Esophagus (tissue), 2 donors: ENCODE measurements at regions not wholly inside any gene's neighbourhood (a gene's known extent, or its start where the extent isn't known, plus 50 kb on each side); places are given as distances from the start of the nearest gene placed in this dataset.

Source experiments
- H3K27ac ChIP-seq, 2 donors: one replicate each; pipeline ENCODE4 v1.5.1; 2013; ENCODE audit warnings: low read depth in 2 of 2, mild to moderate bottlenecking in 2 of 2, inconsistent platforms in 1 of 2, low read length in 1 of 2, moderate library complexity in 1 of 2
- H3K27me3 ChIP-seq, 2 donors: one replicate each; pipeline ENCODE4 v1.6.1; 2013; ENCODE audit warnings: low read length in 2 of 2, control low read depth in 1 of 2, mild to moderate bottlenecking in 1 of 2; ENCODE audit not compliant: insufficient read depth in 2 of 2, control insufficient read depth in 1 of 2
- H3K36me3 ChIP-seq, 2 donors: one replicate each; pipeline ENCODE4 v1.6.1; 2013; ENCODE audit warnings: low read length in 1 of 2; ENCODE audit not compliant: control insufficient read depth in 2 of 2, insufficient read depth in 2 of 2
- H3K4me1 ChIP-seq, 2 donors: one replicate each; pipeline ENCODE4 v1.6.1; 2013; ENCODE audit warnings: low read length in 1 of 2; ENCODE audit not compliant: control insufficient read depth in 2 of 2, insufficient read depth in 2 of 2
- H3K4me3 ChIP-seq, 2 donors: one replicate each; pipeline ENCODE4 v1.5.1; 2013; ENCODE audit warnings: low read length in 2 of 2, mild to moderate bottlenecking in 2 of 2, low read depth in 1 of 2, moderate library complexity in 1 of 2
- H3K9me3 ChIP-seq, 2 donors: one replicate each; pipeline ENCODE4 v1.6.1; 2013; ENCODE audit warnings: mild to moderate bottlenecking in 2 of 2, low read depth in 1 of 2, low read length in 1 of 2, moderate library complexity in 1 of 2; ENCODE audit not compliant: control insufficient read depth in 2 of 2, insufficient read depth in 1 of 2
- WGBS, 2 donors: extraction: QIAGEN DNeasy Blood & Tissue Kit; methylation state at CpG; one replicate each; pipeline ENCODE4 v1.1.7; 2013; 5-methylcytosine and 5-hydroxymethylcytosine counted together
- donor health status: healthy with polysubstance abuse.
- donor health status: Bipolar disorder and iron deficiency.

DNA sequence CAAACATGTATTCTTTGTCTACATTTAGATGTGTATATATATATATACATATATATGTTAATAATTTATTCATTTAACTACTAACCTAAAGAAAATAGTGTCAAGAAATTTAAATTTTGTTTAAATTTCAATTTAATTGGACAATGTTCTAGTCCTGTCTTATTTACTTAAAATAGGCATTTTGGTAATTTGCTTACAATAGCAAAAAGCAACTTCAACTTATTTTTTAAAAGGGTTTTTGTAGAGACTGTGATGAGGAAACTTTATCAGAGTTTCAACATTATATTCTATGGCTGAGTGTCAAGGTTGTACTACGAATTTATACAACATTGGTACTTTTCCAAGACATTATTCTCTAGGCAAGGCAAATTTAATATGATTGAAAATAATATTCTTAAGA, 212.0 kb upstream of the ARSJ start:
- Histone ChIP-seq H3K4me1 (no peaks in the 10 kb centered on the region), H3K27ac (no peak overlapping the region), H3K9me3 (no peaks in the 10 kb centered on the region), H3K27me3 (no peaks in the 10 kb centered on the region), H3K36me3 (no peaks in the 10 kb centered on the region), H3K4me3 (no peak overlapping the region)
- WGBS, 2 donors, result 24 to 26% methylated on average over 1 of the region's 1 CpG

DNA sequence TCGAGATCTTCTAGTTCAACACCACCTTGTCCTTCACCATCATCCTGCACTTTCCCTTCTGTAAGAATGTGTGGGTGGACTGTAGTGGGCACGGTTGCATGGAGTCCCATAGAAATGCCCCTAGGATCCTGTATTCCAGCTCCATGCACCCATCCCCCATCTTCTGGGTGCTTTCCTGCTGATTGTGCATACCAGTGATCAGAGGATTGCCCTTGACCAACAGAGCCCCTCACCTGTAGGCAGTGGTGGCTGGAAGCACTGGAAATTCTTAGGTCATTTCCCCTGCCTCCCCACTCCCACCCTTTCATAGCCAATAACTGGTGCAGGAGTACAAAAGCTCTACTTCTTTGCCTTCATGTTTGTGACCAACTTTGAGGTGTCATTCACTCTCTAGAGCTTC, 213.4 kb upstream of the ARSJ start:
- Histone ChIP-seq H3K4me3 (no peak overlapping the region), H3K36me3 (no peaks in the 10 kb centered on the region), H3K9me3 (no peaks in the 10 kb centered on the region), H3K4me1 (no peaks in the 10 kb centered on the region), H3K27me3 (no peaks in the 10 kb centered on the region), H3K27ac (no peak overlapping the region)
- WGBS, 2 donors, result 88 to 89% methylated on average over 2 of the region's 2 CpGs

DNA sequence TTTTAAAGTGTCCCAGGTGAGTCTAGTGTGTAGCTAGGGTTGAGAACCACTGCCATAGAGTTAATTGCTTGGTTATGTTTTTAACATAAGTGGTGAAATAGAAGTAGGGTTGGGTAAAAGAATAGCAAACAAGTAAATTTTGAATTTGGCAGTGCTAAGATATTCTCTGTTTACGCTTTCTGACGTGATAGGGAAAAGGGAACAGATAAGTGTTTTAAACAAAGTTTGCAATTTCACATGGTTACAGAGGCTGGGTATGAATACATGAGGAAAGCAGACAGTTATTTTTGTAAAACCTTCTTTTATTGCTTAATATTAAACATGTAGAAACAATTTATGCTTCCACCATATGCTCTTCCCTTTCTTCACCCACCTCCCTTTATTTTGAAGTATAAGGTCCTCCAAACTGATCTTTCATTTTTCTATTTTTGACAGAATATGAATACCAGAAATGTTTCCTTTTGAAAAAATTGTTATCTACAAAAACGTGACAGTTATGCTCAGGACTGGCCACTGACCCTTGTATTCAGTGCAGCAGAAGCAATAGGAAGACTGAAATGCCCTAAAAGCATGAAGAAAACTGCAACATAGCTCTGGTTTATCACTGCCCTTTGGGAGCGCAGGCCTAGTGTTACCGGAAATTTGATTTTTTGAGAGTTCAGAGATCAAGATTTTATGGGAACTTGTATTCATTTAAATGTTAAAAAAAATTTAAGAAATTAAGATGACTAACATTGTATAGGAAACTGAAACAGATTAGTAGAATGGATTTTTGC, 214.4 kb upstream of the ARSJ start:
- H3K9me3 ChIP-seq, result no peaks in the 10 kb centered on the region
- no peaks in the 10 kb centered on the region for H3K36me3 ChIP-seq
- no peaks in the 10 kb centered on the region for H3K4me1 ChIP-seq
- 62 to 74% methylated on average over 5 of the region's 5 CpGs for WGBS, 2 donors
- H3K4me3 ChIP-seq, result no peak overlapping the region
- no peaks in the 10 kb centered on the region for H3K27me3 ChIP-seq
- no peak overlapping the region for H3K27ac ChIP-seq

DNA sequence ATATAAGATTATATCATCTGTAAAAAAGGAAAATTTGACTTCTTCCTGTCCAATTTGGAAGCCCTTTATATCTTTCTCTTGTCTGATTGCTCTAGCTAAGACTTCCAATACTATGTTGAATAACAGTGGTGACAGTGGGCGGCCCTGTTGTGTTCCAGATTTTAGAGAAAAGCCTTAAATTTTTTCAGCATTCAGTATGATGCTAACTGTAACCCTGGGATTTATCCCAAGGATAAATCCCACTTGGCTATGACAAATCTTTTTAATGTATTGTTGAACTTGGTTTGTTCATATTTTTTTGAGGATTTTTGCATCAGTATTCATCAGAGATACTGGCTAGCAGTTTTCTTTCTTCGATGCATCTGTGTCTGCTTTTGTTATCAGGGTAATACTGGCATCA, 217.2 kb upstream of the ARSJ start:
- Histone ChIP-seq H3K4me3 (no peak overlapping the region), H3K36me3 (no peaks in the 10 kb centered on the region), H3K27me3 (no peaks in the 10 kb centered on the region), H3K27ac (no peak overlapping the region), H3K9me3 (no peaks in the 10 kb centered on the region), H3K4me1 (no peaks in the 10 kb centered on the region)
- WGBS, 2 donors, result 81 to 90% methylated on average over 2 of the region's 2 CpGs

DNA sequence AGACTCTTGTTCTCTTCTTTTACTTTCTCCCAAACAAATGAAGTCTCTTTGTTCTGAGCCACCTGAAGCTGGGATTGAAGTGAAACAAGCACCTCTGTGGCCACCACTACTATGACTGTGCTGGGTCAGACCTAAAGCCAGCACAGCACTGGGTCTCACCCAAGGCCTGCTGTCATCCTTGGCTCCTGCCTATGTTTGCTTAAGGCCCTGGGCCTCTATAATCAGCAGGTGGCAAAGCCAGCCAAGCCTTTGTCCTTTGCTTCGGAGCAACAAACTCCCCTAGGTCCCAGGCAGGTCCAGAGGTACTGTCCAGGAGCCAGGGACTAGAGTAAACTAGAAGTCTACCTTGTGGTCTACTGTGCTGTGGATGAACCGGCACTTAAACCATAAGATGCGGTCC, 220.6 kb upstream of the ARSJ start:
- no peaks in the 10 kb centered on the region for H3K4me1 ChIP-seq
- no peak overlapping the region for H3K27ac ChIP-seq
- no peaks in the 10 kb centered on the region for H3K27me3 ChIP-seq
- WGBS, 2 donors, result 92 to 93% methylated on average over 3 of the region's 3 CpGs
- no peaks in the 10 kb centered on the region for H3K9me3 ChIP-seq
- no peak overlapping the region for H3K4me3 ChIP-seq
- H3K36me3 ChIP-seq, result no peaks in the 10 kb centered on the region

DNA sequence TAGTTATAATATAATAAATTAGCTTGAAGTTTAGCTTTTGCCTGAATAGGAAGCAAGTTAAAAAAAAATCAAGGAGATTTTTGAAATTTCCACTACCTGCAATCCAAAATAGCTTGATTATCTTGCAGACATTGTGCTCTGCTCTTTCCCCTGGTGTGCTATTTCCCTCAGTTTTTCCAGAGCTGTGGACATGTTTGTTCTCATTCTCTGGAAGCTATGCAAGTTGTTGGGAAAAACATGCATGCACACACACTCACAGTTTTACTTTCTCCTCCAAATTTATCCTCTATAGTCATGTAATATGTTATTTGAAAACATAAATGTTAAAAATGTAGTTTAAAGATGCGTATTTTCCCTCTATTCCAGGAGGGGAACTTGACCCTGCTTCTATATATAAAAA, 225.8 kb upstream of the ARSJ start:
- Histone ChIP-seq H3K27me3 (no peaks in the 10 kb centered on the region), H3K4me3 (no peak overlapping the region), H3K4me1 (no peaks in the 10 kb centered on the region), H3K36me3 (no peaks in the 10 kb centered on the region), H3K9me3 (no peaks in the 10 kb centered on the region), H3K27ac (no peak overlapping the region)
- 93 to 95% methylated on average over 1 of the region's 1 CpG for WGBS, 2 donors

DNA sequence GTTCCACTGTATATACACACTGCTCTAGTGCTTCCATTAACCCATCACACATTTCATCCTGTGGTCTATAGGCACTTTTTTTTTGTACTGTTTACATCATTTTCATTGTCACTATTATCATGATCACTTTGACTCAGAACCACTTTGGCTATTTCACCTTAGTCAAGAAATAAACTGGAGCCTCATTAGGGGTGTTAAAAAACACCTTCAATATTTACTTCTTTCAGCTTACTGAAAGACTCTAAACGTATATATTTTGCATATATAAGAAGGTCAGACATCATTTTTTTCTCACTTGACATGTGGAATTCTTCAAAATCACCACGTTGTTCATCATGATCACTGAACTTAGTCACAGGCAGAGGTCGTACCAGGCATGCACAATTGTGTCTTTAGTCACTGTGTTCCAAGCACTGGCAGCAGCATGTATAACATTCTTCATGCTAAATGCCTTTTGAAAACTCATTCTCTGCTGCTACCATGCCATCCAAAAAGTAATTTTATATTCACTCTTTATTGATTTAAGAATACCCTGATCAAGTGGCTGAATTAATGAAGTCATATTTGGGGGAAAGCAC, 229.2 kb upstream of the ARSJ start:
- Histone ChIP-seq H3K4me1 (no peaks in the 10 kb centered on the region), H3K27me3 (no peaks in the 10 kb centered on the region), H3K4me3 (no peak overlapping the region), H3K27ac (no peak overlapping the region), H3K36me3 (no peaks in the 10 kb centered on the region), H3K9me3 (no peaks in the 10 kb centered on the region)
- 20 to 23% methylated on average over 3 of the region's 3 CpGs for WGBS, 2 donors

DNA sequence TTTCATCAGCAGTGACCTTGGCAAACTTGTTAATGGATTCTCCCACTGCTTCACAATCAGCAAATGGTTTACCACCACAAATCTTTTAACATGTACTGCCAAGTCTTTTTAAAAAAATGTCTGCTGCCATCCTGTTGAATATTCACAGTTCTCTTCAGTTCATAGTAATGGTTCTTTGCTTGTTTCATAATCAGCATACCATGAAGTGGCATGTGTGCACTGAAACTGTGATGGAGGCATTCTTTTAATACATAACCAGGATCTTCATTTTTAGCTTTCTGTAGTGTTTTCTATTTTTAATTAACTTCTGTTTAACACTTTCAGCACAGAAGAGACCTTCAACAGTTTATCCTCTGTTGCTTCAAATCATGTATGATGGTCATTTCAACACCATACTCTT, 230.1 kb upstream of the ARSJ start:
- no peaks in the 10 kb centered on the region for H3K9me3 ChIP-seq
- no peaks in the 10 kb centered on the region for H3K4me1 ChIP-seq
- H3K36me3 ChIP-seq, result no peaks in the 10 kb centered on the region
- no peak overlapping the region for H3K27ac ChIP-seq
- H3K4me3 ChIP-seq, result no peak overlapping the region
- no peaks in the 10 kb centered on the region for H3K27me3 ChIP-seq

DNA sequence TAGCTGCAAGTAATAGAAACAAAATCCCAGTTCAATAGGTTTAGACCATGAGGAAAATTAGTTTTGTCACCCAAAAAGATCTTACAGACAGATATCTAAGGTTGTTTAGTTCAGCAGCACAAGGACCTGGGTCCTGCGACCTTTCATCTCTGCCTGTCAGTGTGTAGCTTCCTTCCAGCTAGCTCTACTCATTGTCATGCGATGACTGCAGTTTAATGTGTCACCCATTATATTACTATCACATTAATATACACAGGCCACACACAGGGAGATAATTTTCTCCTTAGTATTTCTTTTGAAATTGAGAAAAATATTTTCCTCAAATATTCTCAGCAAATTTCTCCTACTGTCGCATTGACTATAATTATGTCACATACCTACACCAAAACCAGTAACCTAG, 232.1 kb upstream of the ARSJ start:
- no peaks in the 10 kb centered on the region for H3K4me1 ChIP-seq
- H3K36me3 ChIP-seq, result no peaks in the 10 kb centered on the region
- no peaks in the 10 kb centered on the region for H3K27me3 ChIP-seq
- 86 to 97% methylated on average over 3 of the region's 3 CpGs for WGBS, 2 donors
- H3K27ac ChIP-seq, result no peak overlapping the region
- H3K4me3 ChIP-seq, result no peak overlapping the region
- H3K9me3 ChIP-seq, result no peaks in the 10 kb centered on the region

DNA sequence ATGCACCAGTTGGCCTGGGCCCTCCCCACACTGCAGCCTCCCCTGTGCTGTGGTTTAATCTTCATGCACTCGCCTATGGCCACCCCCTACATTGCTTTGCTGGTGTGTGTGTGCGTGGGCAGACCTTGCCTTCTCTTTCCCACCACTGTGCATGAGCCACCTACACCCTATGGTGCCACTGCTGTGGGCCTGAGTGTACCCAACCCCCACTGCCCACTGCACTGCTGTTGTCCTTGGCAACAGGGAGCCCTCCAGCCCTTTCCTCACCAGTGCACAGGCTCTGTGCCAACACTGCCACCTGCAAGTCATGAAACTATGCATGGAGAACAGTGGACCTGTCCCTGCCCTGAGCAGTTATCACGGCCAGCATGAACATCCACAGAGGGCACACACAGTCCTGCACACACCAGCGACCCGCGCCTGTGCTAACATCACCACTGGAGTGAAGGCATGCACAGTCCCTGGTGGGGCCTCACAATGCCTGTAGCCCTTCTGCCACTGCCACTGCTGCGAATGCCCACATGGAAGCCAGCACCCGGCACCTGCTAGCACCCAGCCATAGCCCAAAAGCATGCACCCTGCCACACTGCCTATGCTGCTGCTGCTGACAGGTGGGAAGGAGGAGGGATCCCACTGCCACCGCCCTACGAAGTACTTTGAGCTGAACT, 237.8 kb upstream of the ARSJ start:
- peaks cover 0 to 5% of the 10 kb centered on the region in 2 donors for H3K4me1 ChIP-seq
- no peaks in the 10 kb centered on the region for H3K36me3 ChIP-seq
- no peak overlapping the region for H3K27ac ChIP-seq
- H3K9me3 ChIP-seq, result no peaks in the 10 kb centered on the region
- WGBS, 2 donors, result 81 to 83% methylated on average over 10 of the region's 10 CpGs
- H3K4me3 ChIP-seq, result no peak overlapping the region
- H3K27me3 ChIP-seq, result no peaks in the 10 kb centered on the region
